ENCODE measurements at regions not wholly inside any gene's neighbourhood (a gene's known extent, or its start where the extent isn't known, plus 50 kb on each side); places are given as distances from the start of the nearest gene placed in this dataset.

- TF ChIP-seq CTCF (IDR thresholded peaks at IDR 0.05; ENCODE audit: insufficient read depth, low read length) (no peak), REST (IDR thresholded peaks at IDR 0.05; ENCODE audit: insufficient replicate concordance, low read depth) (no peak), SPI1 (IDR thresholded peaks at IDR 0.05; ENCODE audit: borderline replicate concordance, low read depth) (no peak), GABPA (IDR thresholded peaks at IDR 0.05; ENCODE audit: low read depth) (no peak), POLR2AphosphoS5 (IDR thresholded peaks at IDR 0.05; ENCODE audit: low read depth) (no peak)
- no peak for DNase-seq (ENCODE audit: low read depth in 1 of 2, low spot score in 1 of 2)
- Histone ChIP-seq H3K27me3 (ENCODE audit: insufficient read depth, poor library complexity, severe bottlenecking) (no peaks in the 10 kb centered on the region), H3K4me3 (replicated peaks; ENCODE audit: insufficient read depth, low read length) (no peak overlapping the region), H3K27ac (replicated peaks) (no peak overlapping the region)
These were observed 134.5 kb downstream of the URB2 start for GRCh38 chr1:229760478-229760996.

GRCh38 chr1:229762891-229763290 lies 136.8 kb downstream of the URB2 start:
- TF ChIP-seq SPI1 (IDR thresholded peaks at IDR 0.05; ENCODE audit: borderline replicate concordance, low read depth) (no peak), POLR2AphosphoS5 (IDR thresholded peaks at IDR 0.05; ENCODE audit: low read depth) (no peak), GABPA (IDR thresholded peaks at IDR 0.05; ENCODE audit: low read depth) (no peak), CTCF (IDR thresholded peaks at IDR 0.05; ENCODE audit: insufficient read depth, low read length) (no peak), REST (IDR thresholded peaks at IDR 0.05; ENCODE audit: insufficient replicate concordance, low read depth) (no peak)
- Histone ChIP-seq H3K27ac (replicated peaks) (no peak overlapping the region), H3K4me3 (replicated peaks; ENCODE audit: insufficient read depth, low read length) (no peak overlapping the region), H3K27me3 (ENCODE audit: insufficient read depth, poor library complexity, severe bottlenecking) (no peaks in the 10 kb centered on the region)
- no peak for DNase-seq (ENCODE audit: low read depth in 1 of 2, low spot score in 1 of 2)

GRCh38 chr1:229768232-229768631 lies 142.2 kb downstream of the URB2 start:
- no peak overlapping the region for H3K4me3 ChIP-seq (replicated peaks; ENCODE audit: insufficient read depth, low read length)
- TF ChIP-seq GABPA (IDR thresholded peaks at IDR 0.05; ENCODE audit: low read depth) (no peak), SPI1 (IDR thresholded peaks at IDR 0.05; ENCODE audit: borderline replicate concordance, low read depth) (no peak), POLR2AphosphoS5 (IDR thresholded peaks at IDR 0.05; ENCODE audit: low read depth) (no peak)
- no peaks in the 10 kb centered on the region for H3K27me3 ChIP-seq (ENCODE audit: insufficient read depth, poor library complexity, severe bottlenecking)
- H3K27ac ChIP-seq (replicated peaks) = no peak overlapping the region
- DNase-seq (ENCODE audit: low read depth in 1 of 2, low spot score in 1 of 2) = no peak

GRCh38 chr1:229769006-229769405 lies 143.0 kb downstream of the URB2 start:
- Histone ChIP-seq H3K4me3 (replicated peaks; ENCODE audit: insufficient read depth, low read length) (no peak overlapping the region), H3K27ac (replicated peaks) (no peak overlapping the region), H3K27me3 (ENCODE audit: insufficient read depth, poor library complexity, severe bottlenecking) (peaks cover 2% of the 10 kb centered on the region)
- TF ChIP-seq REST (IDR thresholded peaks at IDR 0.05; ENCODE audit: insufficient replicate concordance, low read depth) = no peak
- TF ChIP-seq GABPA (IDR thresholded peaks at IDR 0.05; ENCODE audit: low read depth) = no peak
- TF ChIP-seq POLR2AphosphoS5 (IDR thresholded peaks at IDR 0.05; ENCODE audit: low read depth) = no peak
- TF ChIP-seq CTCF (IDR thresholded peaks at IDR 0.05; ENCODE audit: insufficient read depth, low read length) = no peak
- no peak for TF ChIP-seq SPI1 (IDR thresholded peaks at IDR 0.05; ENCODE audit: borderline replicate concordance, low read depth)
- no peak for DNase-seq (ENCODE audit: low read depth in 1 of 2, low spot score in 1 of 2)

Measured in HL-60 (cell line).